C1 segment of cervical spinal cord (tissue), 14 donors: ENCODE measurements at regions not wholly inside any gene's neighbourhood (a gene's known extent, or its start where the extent isn't known, plus 50 kb on each side); places are given as distances from the start of the nearest gene placed in this dataset.

Experiments used
- DNase-seq, 14 donors: peaks; one replicate each; lab custom pipeline; 2025; lab: John Stamatoyannopoulos, UW

- DNase-seq = no peak
Observed at GRCh38 chr3:19093084-19093483, 55.2 kb upstream of the KCNH8 start.

DNA sequence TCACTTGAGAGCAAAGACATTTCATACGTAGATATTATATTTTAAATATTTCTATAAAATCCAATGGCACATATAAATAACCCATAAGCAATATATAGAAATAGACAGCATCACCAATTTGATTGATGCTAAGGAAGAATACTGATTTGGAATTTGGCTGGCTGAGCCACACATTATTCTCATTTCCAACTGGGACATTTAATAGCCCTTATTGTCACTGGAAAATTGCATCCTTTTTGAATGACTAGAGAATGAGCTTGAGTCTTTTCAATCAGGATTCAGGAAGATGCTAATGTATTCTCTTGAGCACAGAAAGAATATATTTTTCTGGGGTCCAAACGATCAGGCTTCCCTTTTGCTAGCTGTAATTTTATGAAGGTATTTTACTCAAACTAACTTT is 70.9 kb upstream of the KCNH8 start:
- no peak for DNase-seq

DNA sequence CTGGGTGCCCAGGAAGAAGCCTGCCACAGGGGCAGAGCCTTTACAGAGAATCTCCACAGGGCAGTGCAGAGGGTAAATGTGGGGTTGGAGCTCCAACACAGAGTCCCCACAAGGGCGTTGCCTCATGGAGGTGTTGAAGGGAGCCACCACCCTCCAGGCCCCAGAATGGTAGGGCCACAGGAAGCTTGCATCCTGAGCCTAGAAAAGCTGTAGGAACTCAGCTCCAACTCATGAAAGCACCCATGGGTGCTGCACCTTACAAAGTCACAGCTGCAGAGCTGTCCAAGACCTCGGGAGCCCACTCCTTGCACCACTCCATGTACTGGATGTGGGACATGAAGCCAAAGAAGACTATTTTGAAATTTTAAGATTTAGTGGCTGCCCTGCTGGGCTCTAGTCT is 73.3 kb upstream of the KCNH8 start:
- no peak for DNase-seq

- no peak for DNase-seq
Observed at GRCh38 chr3:19074257-19074900, 73.9 kb upstream of the KCNH8 start.

DNA sequence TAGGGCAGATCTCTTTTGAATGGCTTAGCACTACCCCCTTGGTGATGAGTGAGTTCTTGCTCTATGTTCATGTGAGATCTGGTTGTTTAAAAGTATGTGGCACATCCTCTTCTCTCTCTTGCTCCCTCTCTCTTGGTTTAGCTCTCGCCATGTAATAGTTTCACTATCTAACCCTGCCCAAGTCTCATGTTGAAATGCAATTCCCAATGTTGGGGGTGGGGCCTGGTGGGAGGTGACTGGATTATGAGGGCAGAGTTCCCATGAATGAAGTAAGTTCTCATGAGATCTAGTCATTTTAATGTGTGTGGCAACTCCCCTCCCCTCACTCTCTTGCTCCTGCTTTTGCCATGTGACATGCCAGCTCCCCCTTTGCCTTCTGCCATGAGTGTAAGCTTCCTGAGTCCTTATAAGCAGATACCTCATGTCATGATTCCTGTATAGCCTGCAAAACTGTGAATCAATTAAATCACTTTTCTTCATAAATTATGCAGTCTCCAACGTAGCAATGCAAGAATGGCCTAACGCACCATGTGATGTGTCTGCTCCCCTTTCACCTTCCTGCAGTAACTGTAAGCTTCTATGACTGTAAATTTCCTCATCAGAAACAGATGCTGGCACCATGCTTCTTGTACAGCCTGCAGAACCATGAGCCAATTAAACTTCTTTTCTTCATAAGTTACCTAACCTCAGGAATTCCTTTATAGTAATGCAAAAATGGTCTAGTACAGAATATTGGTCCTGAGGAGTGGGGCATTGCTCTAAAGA is 74.8 kb upstream of the KCNH8 start:
- no peak for DNase-seq

- no peak for DNase-seq
Observed at GRCh38 chr3:19070325-19070724, 78.0 kb upstream of the KCNH8 start.

DNA sequence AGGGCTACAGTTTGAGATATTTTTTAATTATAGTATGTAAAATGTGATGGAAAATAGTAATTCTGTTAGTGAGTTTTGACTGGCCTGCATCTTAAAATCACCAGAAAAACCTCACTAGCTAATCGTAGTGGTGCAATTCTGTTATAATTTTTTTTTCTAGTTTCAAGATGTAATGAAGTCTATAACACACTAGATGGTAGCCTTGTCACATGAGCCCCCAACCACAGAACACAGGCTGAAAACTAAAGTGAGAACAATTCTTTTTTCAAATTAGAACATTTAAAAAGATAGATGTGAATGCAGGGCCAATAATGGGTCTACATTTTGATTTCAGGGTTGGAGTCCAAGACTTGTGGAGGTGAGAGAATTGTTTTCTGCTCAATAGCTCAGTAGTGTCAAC is 83.3 kb upstream of the KCNH8 start:
- peak in 1 of 14 donors; percentile 15 for DNase-seq

DNA sequence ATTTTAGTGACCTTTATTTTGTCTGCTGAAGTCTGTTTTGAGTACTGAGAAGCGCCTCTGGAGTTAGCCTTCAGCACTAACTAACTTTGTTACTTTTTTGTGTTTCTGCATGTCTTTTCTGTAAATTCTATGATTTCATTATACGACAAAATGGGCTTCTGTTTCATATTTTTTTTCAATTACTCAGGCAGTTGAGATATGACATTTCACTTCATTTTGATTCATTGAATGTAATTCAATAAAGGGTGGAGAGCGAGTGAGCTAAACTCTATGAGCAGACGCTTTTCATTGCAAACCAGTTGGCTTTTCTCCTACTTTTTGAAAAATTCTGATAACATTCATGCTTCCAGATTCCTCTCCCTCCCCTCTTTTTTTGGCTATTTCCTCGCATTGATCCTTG is 84.4 kb upstream of the KCNH8 start:
- DNase-seq = no peak

GRCh38 chr3:19060404-19060803 is 87.9 kb upstream of the KCNH8 start:
- no peak for DNase-seq

DNA sequence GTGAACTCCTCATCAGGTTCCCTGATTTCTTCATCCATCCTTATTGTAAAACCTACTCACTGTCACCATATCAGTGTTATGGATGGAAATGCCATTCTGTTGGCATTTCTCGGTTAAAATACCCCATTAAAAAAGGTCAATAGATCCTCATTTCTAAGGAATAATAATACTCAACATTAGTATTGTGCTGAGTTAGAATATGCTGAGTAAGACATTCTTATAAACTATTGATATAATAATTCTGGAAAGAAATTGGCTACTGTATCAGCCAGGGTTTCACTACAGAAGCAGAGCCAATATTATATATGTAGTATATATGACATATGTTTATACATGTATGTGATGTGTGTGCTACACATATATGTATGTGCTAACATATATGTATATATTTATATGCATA is 95.4 kb upstream of the KCNH8 start:
- no peak for DNase-seq

- DNase-seq = no peak
Observed at GRCh38 chr3:19046440-19046839, 101.9 kb upstream of the KCNH8 start.

DNA sequence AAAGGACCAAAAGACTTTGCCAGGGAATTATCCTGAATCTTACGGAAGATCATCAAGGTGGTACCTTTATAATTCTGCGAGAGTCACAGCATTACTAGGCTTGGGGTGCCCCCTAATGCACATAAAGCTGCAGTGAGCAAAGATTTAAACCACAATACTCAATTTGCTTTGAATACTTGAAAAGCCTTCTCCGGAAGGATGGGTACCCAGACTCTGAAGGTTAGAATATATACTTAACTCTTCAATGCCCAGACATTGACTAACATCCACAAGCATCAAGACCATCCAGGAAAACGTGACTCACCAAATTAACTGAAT is 117.8 kb upstream of the KCNH8 start:
- DNase-seq = no peak

DNA sequence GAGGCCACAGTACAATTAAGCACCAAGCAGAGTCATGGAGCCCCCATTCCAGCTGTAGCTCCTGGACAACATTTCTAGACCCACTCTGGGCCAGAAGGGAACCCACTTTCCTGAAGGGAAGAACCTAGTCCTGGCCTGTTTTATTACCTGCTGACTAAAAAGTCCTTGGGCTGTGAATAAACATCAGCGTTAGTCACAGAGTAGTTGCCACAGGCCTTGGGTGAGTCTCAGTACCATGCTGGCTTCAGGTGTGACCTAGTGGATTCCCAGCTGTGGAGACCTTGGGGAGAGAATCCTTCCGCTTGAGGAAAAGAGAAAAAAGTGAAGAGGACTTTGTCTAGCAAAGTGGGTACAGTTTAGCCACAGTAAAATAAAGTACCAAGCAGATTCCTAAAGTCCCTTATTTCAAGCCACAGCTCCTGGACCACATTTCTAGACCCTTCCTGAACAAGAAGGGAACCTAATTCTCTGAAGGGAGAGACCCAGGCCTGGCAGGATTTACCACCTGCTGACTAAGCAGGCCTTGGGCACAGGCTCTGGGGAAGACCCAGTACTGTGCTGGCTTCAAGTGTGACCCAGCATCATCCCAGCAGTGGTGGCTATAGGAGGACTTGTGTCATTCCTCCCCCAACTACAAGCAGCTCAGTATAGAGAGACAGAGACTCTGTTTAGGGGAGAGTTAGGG is 118.3 kb upstream of the KCNH8 start:
- no peak for DNase-seq

DNA sequence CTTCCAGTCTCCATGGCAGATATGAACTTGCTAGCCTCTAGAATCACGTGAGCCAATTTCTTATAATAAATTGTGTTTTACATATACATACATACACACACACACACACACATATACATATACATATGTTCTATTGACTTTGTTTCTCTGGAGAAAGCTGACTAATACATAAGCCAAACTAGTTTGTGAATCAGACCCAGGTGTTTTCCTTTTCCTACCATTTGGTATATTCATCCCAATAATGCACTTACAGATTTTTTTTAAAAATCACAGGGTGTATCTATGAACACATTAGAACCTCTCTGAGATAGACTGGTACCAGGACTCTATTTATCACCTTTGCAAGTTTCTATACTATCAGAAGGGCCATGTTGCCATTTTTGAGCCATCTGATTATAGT is 122.9 kb upstream of the KCNH8 start:
- DNase-seq = no peak

- DNase-seq = no peak
Observed at GRCh38 chr3:19022546-19022945, 125.8 kb upstream of the KCNH8 start.

DNA sequence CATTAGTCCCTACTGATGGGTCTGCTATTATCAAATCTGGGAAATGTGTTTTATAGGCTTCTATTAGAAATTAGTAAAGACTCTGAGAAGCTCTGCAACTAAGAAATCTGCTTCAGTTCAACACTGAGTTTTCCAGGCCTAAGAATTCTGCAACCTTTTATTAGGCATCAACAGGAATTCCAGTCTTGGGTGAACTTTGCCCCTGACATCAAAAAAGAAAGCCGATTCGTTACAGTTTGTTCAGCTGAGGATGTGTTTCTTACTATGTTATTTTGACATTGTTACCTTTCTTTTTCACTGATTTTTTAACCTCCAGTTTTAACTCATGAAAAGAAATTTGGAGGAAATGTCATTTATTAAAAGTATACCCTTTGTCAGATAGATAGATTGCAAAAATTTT is 131.5 kb upstream of the KCNH8 start:
- no peak for DNase-seq

DNA sequence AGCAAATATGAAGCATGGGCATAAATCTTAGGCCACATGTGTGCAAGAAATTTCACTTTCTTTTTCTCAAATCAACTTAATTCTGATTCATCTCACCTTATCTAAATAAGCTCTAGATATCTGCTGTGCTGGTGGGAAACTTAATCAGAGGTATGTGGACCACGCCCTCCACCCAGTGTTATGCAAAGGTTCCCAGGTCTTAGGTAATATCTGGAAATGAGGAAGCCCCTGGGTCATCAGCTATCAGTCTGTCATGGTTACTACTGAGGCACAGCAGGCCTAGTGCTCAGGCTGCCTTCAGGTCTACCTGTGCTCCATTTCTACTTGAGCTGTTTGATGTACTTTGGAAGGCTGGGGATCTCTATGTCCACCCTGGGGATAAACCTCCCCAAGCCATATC is 134.4 kb upstream of the KCNH8 start:
- no peak for DNase-seq

DNA sequence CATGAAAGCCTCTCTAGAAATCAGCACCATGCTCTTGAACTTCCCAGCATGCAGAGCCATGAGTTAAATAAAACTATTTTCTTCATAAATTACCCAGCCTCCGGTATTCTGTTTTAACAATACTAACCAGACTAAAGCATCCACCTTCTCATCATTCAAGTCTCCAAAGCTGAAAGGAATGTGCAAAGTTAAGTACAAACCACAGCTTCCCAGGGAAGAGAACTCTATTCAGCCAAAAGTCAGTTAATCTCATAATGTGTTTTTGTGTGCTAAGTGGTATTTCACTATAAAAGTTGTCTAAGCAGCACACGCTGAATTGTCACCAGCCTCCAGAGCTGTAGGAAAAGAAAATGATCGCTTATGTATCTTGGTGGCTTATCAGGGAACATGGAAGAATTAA is 135.5 kb upstream of the KCNH8 start:
- DNase-seq = no peak

DNA sequence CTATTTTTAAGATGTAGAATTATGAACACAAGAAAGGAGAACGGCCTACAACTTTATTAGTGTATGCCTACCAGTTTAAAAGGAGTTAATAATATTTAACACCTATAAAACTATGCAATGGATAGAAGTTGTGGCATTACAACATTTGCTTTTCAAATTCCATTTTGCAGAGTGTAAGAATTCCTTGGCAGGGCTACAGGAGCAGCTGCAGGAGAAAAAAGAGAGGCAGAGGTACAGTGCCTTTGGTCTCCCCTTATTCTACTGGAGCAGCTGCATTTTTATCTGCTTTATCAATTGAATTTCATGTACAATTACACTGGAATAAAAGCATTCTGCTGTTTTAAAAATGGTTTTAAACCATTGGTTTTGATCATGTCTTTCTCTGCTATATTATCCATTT is 145.7 kb upstream of the KCNH8 start:
- no peak for DNase-seq

GRCh38 chr3:18998069-18998468 is 150.2 kb upstream of the KCNH8 start:
- DNase-seq = no peak

DNA sequence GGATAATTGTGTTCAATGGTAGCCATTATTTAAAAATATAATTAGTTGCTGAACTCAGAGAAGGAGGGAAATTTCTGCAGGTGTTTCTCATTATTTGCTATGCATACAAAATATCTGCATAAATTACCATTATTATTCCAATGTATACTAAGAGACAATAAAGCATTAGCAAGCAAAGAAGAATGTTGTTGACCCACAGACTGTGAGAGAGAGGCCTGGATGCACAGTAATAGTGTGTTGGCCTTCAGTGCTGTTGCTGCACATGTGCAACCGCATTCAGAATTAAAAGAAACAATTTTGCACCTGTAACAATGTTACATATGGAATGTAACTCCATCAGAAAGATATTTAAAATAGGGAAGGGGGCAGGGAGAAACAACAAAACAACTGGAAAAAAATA is 155.6 kb upstream of the KCNH8 start:
- no peak for DNase-seq

- no peak for DNase-seq
Observed at GRCh38 chr3:18989237-18989795, 159.0 kb upstream of the KCNH8 start.
